Embryonic facial prominence (tissue), 1 donor: ENCODE measurements at regions not wholly inside any gene's neighbourhood (a gene's known extent, or its start where the extent isn't known, plus 50 kb on each side); places are given as distances from the start of the nearest gene placed in this dataset.

ENCODE experiments used
- DNase-seq: peaks from one replicate; pipeline ENCODE4 v3.0.0-alpha.2; 2016; ENCODE audit errors: extremely low spot score

DNA sequence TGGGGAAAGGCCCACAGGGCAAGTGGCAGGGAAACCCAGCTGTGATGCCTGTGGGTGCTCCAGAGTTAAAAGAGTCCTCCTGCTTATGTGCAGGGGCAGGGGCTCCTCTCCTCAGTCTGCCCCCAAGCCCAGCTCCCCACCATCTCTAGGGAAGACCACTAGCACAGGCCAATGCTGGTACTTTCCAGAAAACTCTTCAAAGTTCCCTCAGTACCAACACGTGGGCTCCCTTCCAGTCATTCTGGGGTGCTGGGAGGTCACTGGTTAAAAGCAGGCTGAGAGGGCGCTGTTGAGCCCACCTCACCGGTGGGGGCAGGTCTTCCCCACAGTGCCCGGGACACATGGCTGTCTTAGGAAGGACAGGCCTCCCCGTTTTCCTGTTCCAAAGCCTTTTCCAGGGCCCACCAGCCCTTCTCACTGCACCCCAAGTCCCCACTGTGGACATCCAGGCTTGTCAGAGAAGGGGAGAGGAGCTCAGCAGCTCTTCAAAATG lies 154.6 kb downstream of the TRIM29 start:
- DNase-seq = no peak

DNA sequence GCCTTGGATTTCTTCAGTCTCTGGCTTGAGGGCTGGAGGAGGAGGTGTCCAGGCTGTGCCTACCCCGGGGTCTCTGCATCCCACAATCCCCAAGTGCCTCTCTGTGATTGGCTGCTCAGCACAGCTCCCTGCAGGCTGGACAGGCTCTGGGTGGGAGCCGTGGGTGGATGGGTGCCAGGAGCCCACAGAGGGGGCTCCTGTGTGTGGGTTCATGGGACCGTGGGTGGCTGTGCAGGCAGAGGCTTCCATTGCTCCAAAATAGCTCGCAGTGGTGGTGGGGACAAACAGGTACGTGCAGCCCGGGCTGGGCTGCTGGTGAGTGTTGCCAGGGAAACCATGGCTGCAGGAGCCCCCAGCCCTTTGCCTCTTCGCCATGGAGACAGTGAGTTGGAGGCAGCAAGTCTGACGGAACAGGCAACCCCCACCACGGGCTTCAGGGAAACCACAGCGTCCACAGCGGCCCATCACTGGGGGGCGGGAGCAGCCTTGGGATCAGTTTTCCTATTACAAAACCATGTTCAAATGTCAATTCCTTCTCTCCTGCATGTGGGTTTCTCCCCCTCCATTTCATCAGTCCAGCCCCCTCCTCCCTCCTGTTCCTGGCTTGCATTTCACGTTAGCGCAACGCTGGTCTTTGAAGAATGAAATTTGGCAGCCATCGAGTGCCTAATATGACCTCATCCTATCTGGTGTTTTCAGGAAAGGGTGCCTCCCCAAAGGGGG lies 155.2 kb downstream of the TRIM29 start:
- DNase-seq = peak; percentile 49

GRCh38 chr11:119980431-119980830 lies 157.5 kb downstream of the TRIM29 start:
- no peak for DNase-seq

DNA sequence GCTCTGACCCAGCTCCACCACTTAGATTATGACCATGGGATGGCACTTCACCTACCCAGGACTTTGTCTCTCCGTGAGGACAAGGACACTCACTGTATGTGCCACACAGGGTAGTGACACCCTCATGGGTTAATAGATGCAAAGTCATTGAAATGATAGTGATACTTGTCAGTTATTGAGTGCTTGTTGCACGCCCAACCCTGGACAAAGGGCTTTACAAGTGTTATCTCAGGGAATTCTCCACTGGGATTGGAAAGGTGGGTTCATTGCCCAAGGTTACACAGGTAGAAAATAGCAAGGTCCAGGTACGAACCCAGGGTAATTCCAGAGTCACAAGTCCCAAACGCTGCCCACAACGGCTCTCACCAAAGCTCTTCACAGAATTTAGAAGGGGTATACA lies 158.2 kb downstream of the TRIM29 start:
- DNase-seq = no peak

GRCh38 chr11:119978696-119979095 lies 159.2 kb downstream of the TRIM29 start:
- no peak for DNase-seq

DNA sequence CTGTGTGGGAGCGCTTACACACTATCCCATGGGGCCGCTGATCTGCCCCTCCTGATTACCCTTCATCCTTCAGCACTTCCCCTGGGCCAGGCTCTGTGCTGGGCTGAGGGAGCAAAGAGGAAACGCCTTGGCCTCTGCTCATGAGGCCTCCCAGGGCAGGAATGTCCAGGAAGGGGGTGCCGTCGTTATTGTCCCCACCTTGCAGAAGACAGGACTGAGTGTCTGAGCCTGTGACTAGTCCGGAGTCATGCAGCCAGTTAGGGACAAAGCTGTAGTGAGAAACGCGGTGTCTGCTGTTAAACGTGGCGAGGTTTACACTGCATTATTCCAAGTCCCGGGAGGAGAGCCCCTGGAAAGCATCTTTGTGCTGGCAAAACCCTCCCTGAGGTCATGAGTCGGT lies 160.0 kb downstream of the TRIM29 start:
- no peak for DNase-seq

- no peak for DNase-seq
These were observed 160.4 kb downstream of the TRIM29 start for GRCh38 chr11:119977561-119977860.

- DNase-seq = no peak
These were observed 160.9 kb downstream of the TRIM29 start for GRCh38 chr11:119976805-119977560.

DNA sequence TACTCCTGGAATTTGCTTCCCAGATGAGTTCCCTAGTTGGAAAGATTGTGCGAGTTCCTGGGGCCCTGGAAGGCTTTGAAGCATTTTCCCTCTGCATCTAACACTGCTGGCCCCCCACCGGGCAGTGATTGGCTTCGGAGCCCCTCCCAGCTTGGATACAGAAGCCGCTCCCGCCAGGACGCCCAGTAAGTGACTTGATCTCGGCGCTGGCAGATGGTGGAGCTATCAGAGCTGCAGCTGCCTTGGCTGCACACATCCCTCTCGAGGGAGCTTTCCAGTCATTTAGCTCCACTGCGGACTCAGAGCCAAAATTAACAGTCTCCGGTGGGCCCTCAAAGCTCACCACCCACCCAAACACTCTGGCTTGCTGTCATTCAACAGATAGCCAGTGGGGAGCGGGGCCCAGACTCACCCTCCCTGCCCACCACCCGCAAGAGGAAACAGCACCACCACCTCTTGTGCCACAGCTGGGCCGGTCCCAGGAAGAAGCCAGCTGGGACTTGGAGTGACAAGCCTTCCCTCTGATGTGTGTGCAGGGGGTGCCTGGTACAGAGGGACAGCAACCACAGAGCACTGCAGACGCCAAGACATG lies 162.3 kb downstream of the TRIM29 start:
- DNase-seq = peak; percentile 18

GRCh38 chr11:119974467-119974866 lies 163.4 kb downstream of the TRIM29 start:
- no peak for DNase-seq

GRCh38 chr11:119974051-119974450 lies 163.9 kb downstream of the TRIM29 start:
- DNase-seq = no peak

DNA sequence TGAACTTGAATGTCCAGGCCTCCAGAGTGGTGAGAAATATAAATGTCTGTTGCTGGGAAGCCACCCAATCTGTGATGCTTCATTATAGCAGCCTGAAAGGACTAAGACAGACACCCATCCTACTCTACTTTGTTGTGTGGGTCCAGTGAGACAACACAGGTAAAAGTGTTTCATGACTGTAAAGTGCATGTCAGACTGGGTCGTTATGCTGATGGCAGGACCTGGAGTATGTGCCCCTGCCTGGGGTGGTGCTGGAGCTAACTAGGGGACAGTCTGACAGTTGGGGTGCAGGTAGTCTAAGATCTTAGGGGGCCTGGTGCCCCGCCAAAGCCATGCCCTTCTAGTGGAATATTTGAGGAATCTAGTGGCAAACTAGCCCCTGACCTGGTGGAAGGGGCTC lies 165.6 kb downstream of the TRIM29 start:
- no peak for DNase-seq

GRCh38 chr11:119970555-119971304 lies 167.2 kb downstream of the TRIM29 start:
- no peak for DNase-seq

- DNase-seq = peak; percentile 71
These were observed 173.5 kb downstream of the TRIM29 start for GRCh38 chr11:119964136-119965025.

GRCh38 chr11:119957951-119958350 lies 180.0 kb downstream of the TRIM29 start:
- DNase-seq = no peak

- DNase-seq = no peak
These were observed 185.5 kb downstream of the TRIM29 start for GRCh38 chr11:119952441-119952840.

- no peak for DNase-seq
These were observed 194.6 kb downstream of the TRIM29 start for GRCh38 chr11:119943298-119943655.

DNA sequence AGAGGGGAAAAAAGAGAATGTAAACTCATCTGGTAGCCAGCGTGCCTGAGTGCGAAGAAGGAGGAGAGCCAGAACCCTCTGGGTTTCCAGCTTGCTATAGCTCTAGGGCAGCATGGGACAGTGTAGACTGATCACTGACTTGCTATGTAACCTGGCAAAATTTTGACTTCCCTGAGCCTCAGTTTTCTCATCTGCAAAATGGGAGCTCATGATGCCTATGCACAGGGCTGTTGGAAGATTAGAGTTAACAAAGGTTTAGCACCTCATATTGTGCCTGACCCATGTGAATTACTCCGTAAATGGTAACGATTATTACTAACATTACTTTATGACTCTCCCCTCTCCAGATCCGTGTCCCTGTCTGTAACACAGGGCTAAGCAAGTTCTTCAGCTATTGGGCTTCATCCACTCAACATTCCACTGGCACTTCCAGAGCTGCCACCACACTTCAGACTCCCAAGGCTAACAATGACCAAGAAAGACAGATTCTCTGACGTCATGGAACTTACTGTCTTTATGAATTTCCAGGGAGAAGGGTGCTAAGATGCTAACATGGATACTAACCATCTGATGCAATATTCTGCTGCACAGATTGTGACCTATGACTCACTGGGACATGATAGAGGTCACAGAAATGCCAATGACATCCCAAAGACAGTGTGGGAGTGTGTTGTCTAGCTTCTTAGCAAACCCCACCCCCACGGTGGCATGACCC lies 195.2 kb downstream of the TRIM29 start:
- DNase-seq = no peak

DNA sequence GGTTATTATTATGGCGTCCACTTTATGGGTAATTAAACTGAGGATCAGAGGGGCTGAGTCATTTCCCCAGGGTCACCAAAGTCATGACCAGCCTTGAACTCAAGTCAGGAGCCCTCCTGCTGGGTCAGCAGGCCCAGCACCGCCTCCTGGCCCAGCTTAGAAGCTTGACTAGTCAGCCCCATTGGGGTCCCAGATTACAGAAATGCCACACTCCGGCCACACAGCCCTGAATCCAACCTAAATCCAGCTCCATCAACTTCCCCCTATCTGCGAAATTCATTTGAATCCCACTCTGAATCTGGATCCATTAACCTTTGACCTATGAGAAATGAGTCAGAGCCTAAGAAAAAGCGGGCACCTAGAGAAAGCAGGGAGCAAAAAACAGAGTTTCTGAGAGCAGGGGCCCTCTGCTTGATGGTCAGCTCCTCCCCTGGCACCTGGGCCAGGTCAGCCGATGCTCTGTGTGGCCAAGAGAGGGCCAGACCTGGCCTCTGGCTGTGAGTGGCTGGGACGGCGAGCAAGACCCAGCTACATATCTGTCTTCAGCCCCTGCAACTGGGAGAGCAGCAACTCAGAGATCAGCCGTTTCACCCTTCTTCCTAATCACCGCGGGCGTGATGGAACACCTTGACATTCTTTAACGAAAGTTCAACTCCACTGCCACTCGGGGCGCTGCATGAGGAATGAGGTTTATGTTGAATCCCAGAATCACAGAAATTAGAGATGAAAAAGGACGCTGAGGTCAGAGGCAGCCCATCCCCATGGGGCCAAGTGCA lies 196.1 kb downstream of the TRIM29 start:
- no peak for DNase-seq

DNA sequence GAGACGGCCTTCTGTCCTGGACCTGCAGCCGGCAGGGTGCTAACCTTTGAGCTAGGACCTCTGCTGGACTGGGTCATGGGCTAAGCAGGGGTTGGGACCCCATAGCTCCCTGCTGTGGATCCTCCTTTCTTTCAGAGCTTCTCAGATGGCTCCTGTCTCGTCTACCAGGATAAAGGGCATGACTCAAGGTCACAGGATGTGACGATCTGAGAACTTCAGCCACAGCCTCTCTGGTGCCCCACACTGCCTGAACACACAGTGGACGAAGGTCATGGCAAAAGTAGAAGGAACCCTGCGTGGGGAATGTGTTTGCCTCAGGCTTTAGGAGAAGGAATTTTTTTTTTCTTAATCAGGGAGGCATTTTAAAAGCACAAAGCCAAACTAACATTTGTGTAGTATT lies 196.7 kb downstream of the TRIM29 start:
- no peak for DNase-seq
